ENCODE measurements at regions not wholly inside any gene's neighbourhood (a gene's known extent, or its start where the extent isn't known, plus 50 kb on each side); places are given as distances from the start of the nearest gene placed in this dataset.

GRCh38 chr9:90058182-90058763, 453.5 kb downstream of the GADD45G start:
- no peaks in the 10 kb centered on the region for H3K9me3 ChIP-seq
- ATAC-seq (no peak), DNase-seq (no peak)
- H3K4me1 ChIP-seq = no peaks in the 10 kb centered on the region
- no peaks in the 10 kb centered on the region for H3K36me3 ChIP-seq
- no peaks in the 10 kb centered on the region for H3K27me3 ChIP-seq
- H3K4me3 ChIP-seq = no peak overlapping the region
- intact Hi-C loops (cut with DNase I) = no loop called here
- no peak for TF ChIP-seq CTCF (IDR thresholded peaks at IDR 0.05)
- no peak overlapping the region for H3K27ac ChIP-seq

- Histone ChIP-seq H3K4me1 (no peaks in the 10 kb centered on the region), H3K9me3 (no peaks in the 10 kb centered on the region), H3K4me3 (no peak overlapping the region), H3K27me3 (no peaks in the 10 kb centered on the region), H3K36me3 (no peaks in the 10 kb centered on the region), H3K27ac (no peak overlapping the region)
- DNase-seq = no peak
- ATAC-seq = no peak
- TF ChIP-seq CTCF (IDR thresholded peaks at IDR 0.05) = no peak
- intact Hi-C loops (cut with DNase I) = no loop called here
Measured at GRCh38 chr9:90059436-90059835, 454.6 kb downstream of the GADD45G start.

GRCh38 chr9:90060256-90060655, 455.4 kb downstream of the GADD45G start:
- TF ChIP-seq CTCF (IDR thresholded peaks at IDR 0.05) = no peak
- H3K27me3 ChIP-seq = no peaks in the 10 kb centered on the region
- H3K9me3 ChIP-seq = no peaks in the 10 kb centered on the region
- DNase-seq = no peak
- H3K4me3 ChIP-seq = no peak overlapping the region
- no peaks in the 10 kb centered on the region for H3K4me1 ChIP-seq
- H3K36me3 ChIP-seq = no peaks in the 10 kb centered on the region
- H3K27ac ChIP-seq = no peak overlapping the region
- intact Hi-C loops (cut with DNase I) = no loop called here
- no peak for ATAC-seq

- intact Hi-C loops (cut with DNase I) = no loop called here
- TF ChIP-seq CTCF (IDR thresholded peaks at IDR 0.05) = no peak
- H3K9me3 ChIP-seq = no peaks in the 10 kb centered on the region
- no peaks in the 10 kb centered on the region for H3K4me1 ChIP-seq
- no peaks in the 10 kb centered on the region for H3K27me3 ChIP-seq
- no peak for ATAC-seq
- DNase-seq = no peak
- H3K4me3 ChIP-seq = no peak overlapping the region
- no peaks in the 10 kb centered on the region for H3K36me3 ChIP-seq
- no peak overlapping the region for H3K27ac ChIP-seq
Measured at GRCh38 chr9:90061187-90061586, 456.4 kb downstream of the GADD45G start.

GRCh38 chr9:90062982-90063381, 458.2 kb downstream of the GADD45G start:
- no peaks in the 10 kb centered on the region for H3K4me1 ChIP-seq
- H3K27ac ChIP-seq = no peak overlapping the region
- H3K9me3 ChIP-seq = no peaks in the 10 kb centered on the region
- H3K27me3 ChIP-seq = no peaks in the 10 kb centered on the region
- no peak for ATAC-seq
- intact Hi-C loops (cut with DNase I) = no loop called here
- no peak for DNase-seq
- no peak for TF ChIP-seq CTCF (IDR thresholded peaks at IDR 0.05)
- H3K4me3 ChIP-seq = no peak overlapping the region
- no peaks in the 10 kb centered on the region for H3K36me3 ChIP-seq
